ENCODE measurements at regions not wholly inside any gene's neighbourhood (a gene's known extent, or its start where the extent isn't known, plus 50 kb on each side); places are given as distances from the start of the nearest gene placed in this dataset.

DNA sequence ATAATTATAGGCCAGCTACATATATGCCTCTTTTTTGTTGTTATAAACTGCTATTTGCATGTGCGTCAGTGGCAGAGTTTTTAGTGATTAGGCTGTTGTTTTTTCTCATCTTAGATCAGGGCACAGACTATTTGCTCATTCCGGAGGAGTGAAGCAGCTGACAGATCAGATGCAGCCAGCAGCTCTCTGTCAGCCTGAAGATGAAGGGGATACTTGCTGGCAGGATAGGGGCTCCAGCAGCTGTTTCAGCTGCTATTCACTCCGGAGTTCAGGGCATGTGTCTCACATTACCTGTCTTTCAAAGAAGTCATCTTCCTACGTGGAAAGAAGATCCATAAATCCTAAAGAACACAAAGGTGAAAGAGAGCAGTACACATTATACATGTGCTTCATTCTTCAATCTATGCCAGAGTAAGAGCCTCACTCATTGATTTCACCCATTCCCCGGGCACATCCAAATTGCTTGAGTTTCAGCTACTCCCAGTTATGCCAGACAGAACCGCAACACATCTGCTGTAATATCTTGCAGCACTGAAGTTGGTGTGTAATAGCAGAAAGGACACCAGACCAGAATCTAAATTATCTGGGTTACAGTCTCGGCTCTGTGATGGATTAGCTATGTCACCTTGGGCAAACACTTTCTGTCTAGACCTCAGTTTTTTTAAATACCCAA lies 182.8 kb upstream of the CHRM2 start:
- Histone ChIP-seq H3K79me2 (no peaks in the 10 kb centered on the region), H3K36me3 (replicated peaks; ENCODE audit: insufficient read depth, low read depth) (no peaks in the 10 kb centered on the region), H4K20me1 (ENCODE audit: insufficient read depth, poor library complexity, severe bottlenecking) (no peaks in the 10 kb centered on the region), H2AFZ (no peak overlapping the region), H3K27ac (no peak overlapping the region), H3K9me3 (ENCODE audit: low read depth) (no peaks in the 10 kb centered on the region), H3K9me2 (replicated peaks; ENCODE audit: insufficient read depth) (no peaks in the 10 kb centered on the region), H3K4me1 (ENCODE audit: insufficient read depth) (no peaks in the 10 kb centered on the region), H3K27me3 (no peaks in the 10 kb centered on the region), H3K4me3 (no peak overlapping the region), H3K4me2 (no peak overlapping the region)
- DNase-seq (ENCODE audit: low spot score), result no peak
- 36% methylated on average over 7 of the region's 7 CpGs for WGBS (ENCODE audit: low lambda C conversion rate, missing lambda C conversion rate)
- TF ChIP-seq CTCF (IDR thresholded peaks at IDR 0.05; ENCODE audit: poor library complexity), result no peak
- no peak for TF ChIP-seq EZH2phosphoT487 (IDR thresholded peaks at IDR 0.05; ENCODE audit: low read depth, severe bottlenecking, unreplicated experiment)
- TF ChIP-seq EZH2 (IDR thresholded peaks at IDR 0.05; ENCODE audit: borderline replicate concordance), result no peak

DNA sequence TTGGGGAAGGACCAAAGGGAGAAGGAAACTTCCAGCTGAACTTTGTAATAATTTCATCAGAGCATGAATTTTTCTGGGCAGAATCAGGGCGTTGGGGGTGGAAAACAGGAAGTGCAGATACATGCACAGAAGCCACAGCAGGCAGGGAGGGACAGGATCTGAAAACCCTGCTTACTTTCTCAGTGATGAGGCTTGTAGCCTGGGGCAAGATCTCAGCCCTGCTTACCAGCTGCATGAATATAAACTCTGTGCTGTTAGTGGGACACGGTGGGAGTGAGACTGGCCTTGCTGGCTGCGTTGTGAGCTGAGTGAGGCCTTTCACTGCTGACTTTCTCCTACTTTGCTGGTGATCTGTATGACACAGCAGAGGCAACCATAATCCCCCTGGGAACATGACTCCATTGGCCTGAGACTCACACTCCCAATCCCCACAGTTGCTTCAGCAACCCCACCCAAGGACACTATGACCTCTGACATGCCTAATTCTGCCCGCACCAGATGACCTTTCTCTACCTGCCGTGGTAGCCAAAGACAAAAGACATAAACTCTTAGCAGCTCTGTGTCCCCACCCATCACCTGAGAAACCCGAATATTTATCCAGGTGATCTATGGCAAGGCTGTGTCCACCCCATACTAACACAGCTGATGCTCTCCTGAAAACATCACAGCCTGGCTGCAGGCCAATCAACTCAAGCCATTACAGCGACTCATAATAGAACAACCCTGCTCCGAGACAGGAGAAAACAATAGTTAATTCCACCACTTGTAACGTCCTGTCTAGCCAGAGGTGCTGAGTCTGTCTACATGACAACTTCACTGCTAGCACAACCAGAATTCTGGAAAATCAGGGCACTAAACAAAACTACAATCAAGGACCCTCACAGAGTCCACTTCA lies 190.7 kb upstream of the CHRM2 start:
- no peaks in the 10 kb centered on the region for H3K27me3 ChIP-seq
- TF ChIP-seq CTCF (IDR thresholded peaks at IDR 0.05; ENCODE audit: poor library complexity), result no peak
- TF ChIP-seq EZH2 (IDR thresholded peaks at IDR 0.05; ENCODE audit: borderline replicate concordance), result no peak
- TF ChIP-seq EZH2phosphoT487 (IDR thresholded peaks at IDR 0.05; ENCODE audit: low read depth, severe bottlenecking, unreplicated experiment), result no peak
- H3K9me3 ChIP-seq (ENCODE audit: low read depth), result no peaks in the 10 kb centered on the region
- H3K79me2 ChIP-seq, result no peaks in the 10 kb centered on the region
- no peak overlapping the region for H2AFZ ChIP-seq
- H3K4me2 ChIP-seq, result no peak overlapping the region
- no peaks in the 10 kb centered on the region for H3K36me3 ChIP-seq (replicated peaks; ENCODE audit: insufficient read depth, low read depth)
- no peak for DNase-seq (ENCODE audit: low spot score)
- no peaks in the 10 kb centered on the region for H4K20me1 ChIP-seq (ENCODE audit: insufficient read depth, poor library complexity, severe bottlenecking)
- WGBS (ENCODE audit: low lambda C conversion rate, missing lambda C conversion rate), result 66% methylated on average over 9 of the region's 9 CpGs
- H3K4me1 ChIP-seq (ENCODE audit: insufficient read depth), result no peaks in the 10 kb centered on the region
- no peak overlapping the region for H3K27ac ChIP-seq
- H3K4me3 ChIP-seq, result no peak overlapping the region
- no peaks in the 10 kb centered on the region for H3K9me2 ChIP-seq (replicated peaks; ENCODE audit: insufficient read depth)

DNA sequence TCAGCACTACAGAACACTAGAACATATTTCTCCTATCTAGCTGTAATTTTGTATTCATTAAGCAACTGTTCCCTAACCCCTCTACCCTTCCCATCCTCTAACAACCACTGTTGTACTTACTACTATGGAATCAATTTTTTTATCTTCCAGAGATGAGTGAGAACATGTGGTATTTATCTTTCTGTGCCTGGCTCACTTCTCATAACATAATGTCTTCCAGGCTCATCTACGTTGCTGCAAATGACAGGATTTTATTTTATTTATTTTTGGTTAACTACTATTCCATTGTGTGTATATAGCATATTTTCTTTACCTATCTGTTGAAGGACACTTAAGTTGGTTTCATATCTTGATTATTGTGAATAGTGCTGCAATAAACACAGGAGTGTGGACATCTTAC lies 200.9 kb upstream of the CHRM2 start:
- no peak overlapping the region for H3K4me2 ChIP-seq
- H3K27ac ChIP-seq, result no peak overlapping the region
- H3K79me2 ChIP-seq, result no peaks in the 10 kb centered on the region
- TF ChIP-seq CTCF (IDR thresholded peaks at IDR 0.05; ENCODE audit: poor library complexity) (no peak), EZH2 (IDR thresholded peaks at IDR 0.05; ENCODE audit: borderline replicate concordance) (no peak), EZH2phosphoT487 (IDR thresholded peaks at IDR 0.05; ENCODE audit: low read depth, severe bottlenecking, unreplicated experiment) (no peak)
- peaks cover 6% of the 10 kb centered on the region for H3K9me3 ChIP-seq (ENCODE audit: low read depth)
- no peaks in the 10 kb centered on the region for H4K20me1 ChIP-seq (ENCODE audit: insufficient read depth, poor library complexity, severe bottlenecking)
- WGBS (ENCODE audit: low lambda C conversion rate, missing lambda C conversion rate), result 69% methylated on average over 1 of the region's 1 CpG
- no peak for DNase-seq (ENCODE audit: low spot score)
- no peaks in the 10 kb centered on the region for H3K4me1 ChIP-seq (ENCODE audit: insufficient read depth)
- no peaks in the 10 kb centered on the region for H3K27me3 ChIP-seq
- no peak overlapping the region for H2AFZ ChIP-seq
- H3K36me3 ChIP-seq (replicated peaks; ENCODE audit: insufficient read depth, low read depth), result no peaks in the 10 kb centered on the region
- H3K9me2 ChIP-seq (replicated peaks; ENCODE audit: insufficient read depth), result no peaks in the 10 kb centered on the region
- H3K4me3 ChIP-seq, result no peak overlapping the region
